Uterus (tissue), 3 donors: ENCODE measurements at regions not wholly inside any gene's neighbourhood (a gene's known extent, or its start where the extent isn't known, plus 50 kb on each side); places are given as distances from the start of the nearest gene placed in this dataset.

Experiments used
- DNase-seq, 2 donors: peaks; one replicate each; pipeline ENCODE4 v3.0.0-alpha.2; 2019 to 2020
- H3K27ac ChIP-seq, 2 donors: fragments of 200-600 bp; sonication (generic); 1 replicate in 1 of 2; 2 replicates in 1 of 2; pipeline ENCODE4 v1.5.1; 2016 to 2018
- H3K27me3 ChIP-seq, 2 donors: fragments of 200-600 bp; sonication (generic); one replicate each; pipeline ENCODE4 v1.5.1; 2018 to 2019; ENCODE audit warnings: control low read depth in 1 of 2
- H3K36me3 ChIP-seq, 2 donors: fragments of 200-600 bp; sonication (generic); one replicate each; pipeline ENCODE4 v1.5.1; 2019; ENCODE audit warnings: control low read depth in 1 of 2
- H3K4me1 ChIP-seq, 2 donors: fragments of 200-600 bp; sonication (generic); one replicate each; pipeline ENCODE4 v1.5.1; 2018 to 2019; ENCODE audit warnings: control low read depth in 1 of 2
- H3K4me3 ChIP-seq, 2 donors: fragments of 200-600 bp; sonication (generic); 1 replicate in 1 of 2; 2 replicates in 1 of 2; pipeline ENCODE4 v1.5.1; 2018 to 2019; ENCODE audit warnings: mild to moderate bottlenecking in 1 of 2
- H3K9me3 ChIP-seq, 2 donors: fragments of 200-600 bp; sonication (generic); one replicate each; pipeline ENCODE4 v1.5.1; 2019; ENCODE audit warnings: control low read depth in 1 of 2
- POLR2A ChIP-seq, 2 donors: fragments of 450-650 bp; IDR thresholded peaks; one replicate each; pipeline ENCODE4 v1.6.1; 2016; ENCODE audit warnings: antibody characterized with exemption in 2 of 2, mild to moderate bottlenecking in 1 of 2, moderate library complexity in 1 of 2
- intact Hi-C: fragments of 100-400 bp; cut with DNase I; formaldehyde crosslinking; loops from one replicate; pipeline ENCODE4 v1.15.1; 2023; ENCODE audit warnings: low total_unique reads
- TF ChIP-seq, protein P1 (sequence below), 4 experiments: fragments of 200-600 bp in 2 of 4; fragments of 450-650 bp in 2 of 4; sonication (generic) in 2 of 4; IDR thresholded peaks; one replicate each; pipeline ENCODE4 v1.5.1; 2016 to 2019; ENCODE audit warnings: antibody characterized with exemption in 4 of 4, mild to moderate bottlenecking in 2 of 4, moderate library complexity in 1 of 4
- donor health status: DM: yes; HTN: yes; CAD: no.

- no peak overlapping the region for H3K27ac ChIP-seq
- H3K27me3 ChIP-seq, result no peaks in the 10 kb centered on the region
- TF ChIP-seq, protein P1, sequence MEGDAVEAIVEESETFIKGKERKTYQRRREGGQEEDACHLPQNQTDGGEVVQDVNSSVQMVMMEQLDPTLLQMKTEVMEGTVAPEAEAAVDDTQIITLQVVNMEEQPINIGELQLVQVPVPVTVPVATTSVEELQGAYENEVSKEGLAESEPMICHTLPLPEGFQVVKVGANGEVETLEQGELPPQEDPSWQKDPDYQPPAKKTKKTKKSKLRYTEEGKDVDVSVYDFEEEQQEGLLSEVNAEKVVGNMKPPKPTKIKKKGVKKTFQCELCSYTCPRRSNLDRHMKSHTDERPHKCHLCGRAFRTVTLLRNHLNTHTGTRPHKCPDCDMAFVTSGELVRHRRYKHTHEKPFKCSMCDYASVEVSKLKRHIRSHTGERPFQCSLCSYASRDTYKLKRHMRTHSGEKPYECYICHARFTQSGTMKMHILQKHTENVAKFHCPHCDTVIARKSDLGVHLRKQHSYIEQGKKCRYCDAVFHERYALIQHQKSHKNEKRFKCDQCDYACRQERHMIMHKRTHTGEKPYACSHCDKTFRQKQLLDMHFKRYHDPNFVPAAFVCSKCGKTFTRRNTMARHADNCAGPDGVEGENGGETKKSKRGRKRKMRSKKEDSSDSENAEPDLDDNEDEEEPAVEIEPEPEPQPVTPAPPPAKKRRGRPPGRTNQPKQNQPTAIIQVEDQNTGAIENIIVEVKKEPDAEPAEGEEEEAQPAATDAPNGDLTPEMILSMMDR (IDR thresholded peaks at IDR 0.05), result no peak
- TF ChIP-seq POLR2A (IDR thresholded peaks at IDR 0.05), result no peak
- H3K4me3 ChIP-seq, result no peak overlapping the region
- no peak for DNase-seq
- no peaks in the 10 kb centered on the region for H3K4me1 ChIP-seq
- H3K36me3 ChIP-seq, result no peaks in the 10 kb centered on the region
- intact Hi-C loops, result no loop called here
- H3K9me3 ChIP-seq, result no peaks in the 10 kb centered on the region
Measured at GRCh38 chr5:89575319-89575718, 692.3 kb upstream of the MEF2C start.

DNA sequence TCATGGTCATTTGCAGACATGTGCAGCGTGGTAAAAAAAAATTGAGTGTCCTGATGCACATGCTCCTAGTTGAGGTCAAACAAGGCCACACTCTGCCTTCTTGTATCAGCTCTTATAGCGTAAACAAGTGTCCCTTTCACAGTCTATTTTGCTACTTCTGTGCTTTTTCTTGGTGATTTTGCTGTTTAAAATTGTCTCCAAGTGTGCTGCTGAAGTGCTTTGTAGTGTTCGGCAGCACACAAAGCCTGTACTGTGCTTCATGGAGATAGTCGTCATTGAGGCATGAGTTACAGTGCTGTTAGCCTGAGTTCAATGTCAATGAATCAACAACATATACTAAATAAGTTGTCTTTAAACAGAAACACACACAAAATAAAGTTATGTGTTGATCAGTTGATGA is 690.4 kb upstream of the MEF2C start:
- DNase-seq, result no peak
- Histone ChIP-seq H3K9me3 (no peaks in the 10 kb centered on the region), H3K27ac (no peak overlapping the region), H3K4me1 (no peaks in the 10 kb centered on the region), H3K4me3 (no peak overlapping the region), H3K27me3 (no peaks in the 10 kb centered on the region), H3K36me3 (no peaks in the 10 kb centered on the region)
- intact Hi-C loops, result no loop called here
- TF ChIP-seq, protein P1 (IDR thresholded peaks at IDR 0.05), result no peak
- no peak for TF ChIP-seq POLR2A (IDR thresholded peaks at IDR 0.05)

DNA sequence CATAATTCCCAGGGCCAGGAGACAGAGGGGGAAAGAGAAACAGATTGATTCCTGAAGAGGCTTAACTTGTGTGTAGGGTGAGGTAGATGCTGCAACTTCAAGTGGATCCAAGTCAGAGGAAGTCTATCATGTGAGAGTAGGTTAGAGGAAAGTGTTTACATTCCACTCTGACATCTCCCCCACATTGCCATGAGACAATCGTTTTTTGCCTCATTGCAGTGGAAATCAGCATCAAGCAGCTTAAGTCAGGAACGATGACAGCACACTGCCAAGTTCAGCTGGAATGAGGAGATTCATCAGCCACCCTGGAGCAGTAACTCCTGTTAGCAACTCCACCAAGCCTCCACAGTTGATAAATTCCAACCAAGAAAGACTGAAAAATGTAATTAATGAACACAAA is 689.7 kb upstream of the MEF2C start:
- Histone ChIP-seq H3K27ac (no peak overlapping the region), H3K36me3 (no peaks in the 10 kb centered on the region), H3K27me3 (no peaks in the 10 kb centered on the region), H3K4me3 (no peak overlapping the region), H3K4me1 (no peaks in the 10 kb centered on the region), H3K9me3 (no peaks in the 10 kb centered on the region)
- DNase-seq, result no peak
- intact Hi-C loops, result no loop called here
- TF ChIP-seq, protein P1 (IDR thresholded peaks at IDR 0.05), result no peak
- TF ChIP-seq POLR2A (IDR thresholded peaks at IDR 0.05), result no peak

DNA sequence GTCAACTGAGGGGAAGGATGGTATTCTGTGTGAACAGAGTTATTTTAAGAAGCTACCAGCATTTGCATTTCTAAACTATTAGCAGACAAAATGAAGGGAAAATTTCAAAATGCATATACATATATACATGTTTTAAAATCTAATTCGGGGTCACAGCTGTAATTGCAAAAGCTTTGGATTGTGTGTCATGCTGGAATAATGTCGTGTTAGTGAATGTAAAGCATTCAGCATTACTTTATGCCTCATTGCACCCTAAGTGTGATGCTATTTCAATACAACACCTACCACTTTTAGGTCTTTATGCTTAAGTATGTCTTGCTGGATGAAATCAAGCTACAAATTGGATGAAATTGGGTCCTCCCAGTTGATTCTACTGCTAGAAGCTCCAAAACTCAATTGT is 687.6 kb upstream of the MEF2C start:
- no peak overlapping the region for H3K4me3 ChIP-seq
- no peak for DNase-seq
- H3K27ac ChIP-seq, result no peak overlapping the region
- intact Hi-C loops, result no loop called here
- H3K9me3 ChIP-seq, result no peaks in the 10 kb centered on the region
- H3K36me3 ChIP-seq, result no peaks in the 10 kb centered on the region
- H3K4me1 ChIP-seq, result no peaks in the 10 kb centered on the region
- no peak for TF ChIP-seq POLR2A (IDR thresholded peaks at IDR 0.05)
- TF ChIP-seq, protein P1 (IDR thresholded peaks at IDR 0.05), result no peak
- no peaks in the 10 kb centered on the region for H3K27me3 ChIP-seq

DNA sequence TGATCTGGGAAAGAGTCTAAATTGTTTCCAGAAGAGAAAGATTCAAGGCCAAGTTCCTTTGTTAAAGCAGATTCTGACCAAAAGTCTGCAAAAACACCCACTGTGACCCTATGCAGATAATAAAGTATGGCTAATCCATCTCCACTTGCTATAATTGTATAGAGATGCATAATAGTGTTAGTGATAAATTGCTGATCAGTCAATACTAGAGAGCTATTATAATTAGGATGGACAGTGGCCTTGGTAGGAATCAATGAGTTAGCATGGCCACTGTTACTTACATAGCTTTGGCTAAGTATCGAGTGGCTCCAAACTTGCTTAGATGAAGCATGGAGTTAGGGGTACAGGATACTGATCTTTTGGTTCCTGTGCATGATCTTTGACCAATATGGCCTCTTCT is 683.4 kb upstream of the MEF2C start:
- intact Hi-C loops, result no loop called here
- DNase-seq, result no peak
- H3K4me1 ChIP-seq, result no peaks in the 10 kb centered on the region
- no peaks in the 10 kb centered on the region for H3K36me3 ChIP-seq
- H3K27ac ChIP-seq, result no peak overlapping the region
- H3K27me3 ChIP-seq, result no peaks in the 10 kb centered on the region
- H3K4me3 ChIP-seq, result no peak overlapping the region
- H3K9me3 ChIP-seq, result no peaks in the 10 kb centered on the region
- TF ChIP-seq POLR2A (IDR thresholded peaks at IDR 0.05), result no peak
- TF ChIP-seq, protein P1 (IDR thresholded peaks at IDR 0.05), result no peak
